Smooth muscle cell (in vitro differentiated cells): ENCODE measurements at regions not wholly inside any gene's neighbourhood (a gene's known extent, or its start where the extent isn't known, plus 50 kb on each side); places are given as distances from the start of the nearest gene placed in this dataset.

Source experiments
- DNase-seq: peaks from one replicate; lab custom pipeline; 2025; ENCODE audit not compliant: unreplicated experiment; lab: John Stamatoyannopoulos, UW
- H2AFZ ChIP-seq: fragments of 200-600 bp; sonication (generic); 2 replicates; pipeline ENCODE4 v1.6.0; 2016; ENCODE audit warnings: antibody characterized with exemption, low read depth, mild to moderate bottlenecking
- H3F3A ChIP-seq: fragments of 200-600 bp; sonication (generic); 2 replicates; pipeline ENCODE4 v1.6.0; 2017; ENCODE audit warnings: antibody characterized with exemption, low read depth
- H3K27ac ChIP-seq: fragments of 200-600 bp; sonication (generic); 2 replicates; pipeline ENCODE4 v1.5.1; 2016; ENCODE audit warnings: low read depth, mild to moderate bottlenecking
- H3K27me3 ChIP-seq: fragments of 200-600 bp; sonication (generic); 2 replicates; pipeline ENCODE4 v1.6.1; 2016; ENCODE audit warnings: low read depth, mild to moderate bottlenecking
- H3K36me3 ChIP-seq: fragments of 200-600 bp; sonication (generic); 2 replicates; pipeline ENCODE4 v1.5.1; 2016; ENCODE audit warnings: low read depth
- H3K4me1 ChIP-seq: fragments of 200-600 bp; sonication (generic); 2 replicates; pipeline ENCODE4 v1.5.1; 2016; ENCODE audit warnings: low read depth
- H3K4me2 ChIP-seq: fragments of 200-600 bp; sonication (generic); 2 replicates; pipeline ENCODE4 v1.6.0; 2016; ENCODE audit warnings: mild to moderate bottlenecking
- H3K4me3 ChIP-seq: fragments of 200-600 bp; sonication (generic); 2 replicates; pipeline ENCODE4 v1.5.1; 2016; ENCODE audit warnings: mild to moderate bottlenecking
- H3K79me2 ChIP-seq: fragments of 200-600 bp; sonication (generic); 2 replicates; pipeline ENCODE4 v1.6.0; 2016; ENCODE audit warnings: low read depth, mild to moderate bottlenecking
- H3K9ac ChIP-seq: fragments of 200-600 bp; sonication (generic); 2 replicates; pipeline ENCODE4 v1.6.0; 2016; ENCODE audit warnings: low read depth
- H3K9me3 ChIP-seq: fragments of 200-600 bp; sonication (generic); replicated peaks from 2 replicates; pipeline ENCODE4 v1.5.1; 2016; ENCODE audit warnings: low read depth
- H4K20me1 ChIP-seq: fragments of 200-600 bp; sonication (generic); 2 replicates; pipeline ENCODE4 v1.6.0; 2016; ENCODE audit warnings: low read depth
- CTCF ChIP-seq: fragments of 200-600 bp; sonication (generic); IDR thresholded peaks from 2 replicates; pipeline ENCODE4 v1.5.1; 2017; ENCODE audit warnings: borderline replicate concordance, mild to moderate bottlenecking, antibody characterized with exemption; ENCODE audit not compliant: insufficient read depth, poor library complexity, severe bottlenecking
- WGBS: methylation state at CpG from one replicate; pipeline ENCODE4 v1.1.7; 2016; ENCODE audit warnings: low lambda C conversion rate; 5-methylcytosine and 5-hydroxymethylcytosine counted together

GRCh38 chrX:68994135-68994890 is 165.5 kb downstream of the EFNB1 start:
- H3K4me2 ChIP-seq = no peak overlapping the region
- no peaks in the 10 kb centered on the region for H3F3A ChIP-seq
- H3K9me3 ChIP-seq = no peaks in the 10 kb centered on the region
- H3K27me3 ChIP-seq = no peaks in the 10 kb centered on the region
- H3K79me2 ChIP-seq = no peaks in the 10 kb centered on the region
- no peaks in the 10 kb centered on the region for H3K36me3 ChIP-seq
- no peaks in the 10 kb centered on the region for H4K20me1 ChIP-seq
- H3K9ac ChIP-seq = no peak overlapping the region
- H3K27ac ChIP-seq = no peak overlapping the region
- no peak for DNase-seq
- no peak for TF ChIP-seq CTCF
- no peak overlapping the region for H2AFZ ChIP-seq
- no peaks in the 10 kb centered on the region for H3K4me1 ChIP-seq
- WGBS = 77% methylated on average over 7 of the region's 7 CpGs
- H3K4me3 ChIP-seq = no peak overlapping the region

GRCh38 chrX:68992821-68993397 is 164.1 kb downstream of the EFNB1 start:
- Histone ChIP-seq H3K4me2 (no peak overlapping the region), H3K27ac (no peak overlapping the region), H3F3A (no peaks in the 10 kb centered on the region), H2AFZ (no peak overlapping the region), H3K36me3 (no peaks in the 10 kb centered on the region), H3K79me2 (no peaks in the 10 kb centered on the region), H3K4me3 (no peak overlapping the region), H3K9me3 (no peaks in the 10 kb centered on the region), H3K27me3 (no peaks in the 10 kb centered on the region), H3K9ac (no peak overlapping the region), H4K20me1 (no peaks in the 10 kb centered on the region), H3K4me1 (no peaks in the 10 kb centered on the region)
- no peak for TF ChIP-seq CTCF
- 70% methylated on average over 7 of the region's 7 CpGs for WGBS
- DNase-seq = no peak

GRCh38 chrX:68991691-68992345 is 163.0 kb downstream of the EFNB1 start:
- Histone ChIP-seq H3K4me1 (no peaks in the 10 kb centered on the region), H3K36me3 (no peaks in the 10 kb centered on the region), H3K79me2 (no peaks in the 10 kb centered on the region), H3K9ac (no peak overlapping the region), H3K9me3 (no peaks in the 10 kb centered on the region), H3F3A (no peaks in the 10 kb centered on the region), H2AFZ (no peak overlapping the region), H3K4me3 (no peak overlapping the region), H3K27me3 (no peaks in the 10 kb centered on the region), H3K4me2 (no peak overlapping the region), H4K20me1 (no peaks in the 10 kb centered on the region), H3K27ac (no peak overlapping the region)
- no peak for TF ChIP-seq CTCF
- whole genome bisulfite sequencing = 81% methylated on average over 3 of the region's 3 CpGs
- DNase-seq = no peak
